OCI-LY7 (cell line): ENCODE measurements at regions not wholly inside any gene's neighbourhood (a gene's known extent, or its start where the extent isn't known, plus 50 kb on each side); places are given as distances from the start of the nearest gene placed in this dataset.

Experiments
- BruUV-seq: library from RNA; stranded (reverse); fragments of 400-500 nt; replicated peaks from 2 replicates; lab custom pipeline; 2021; lab: Mats Ljungman, UMichigan
- CTCF ChIA-PET: fragments of 300-600 bp; sonication (Branson Sonifier 250); formaldehyde crosslinking; loops from one replicate; lab custom pipeline; 2022; ENCODE audit warnings: antibody characterized with exemption; ENCODE audit not compliant: unreplicated experiment; lab: Charles Lee
- POLR2A ChIA-PET: fragments of 300-600 bp; sonication (Branson Sonifier 250); formaldehyde crosslinking; loops from one replicate; lab custom pipeline; 2022; ENCODE audit warnings: antibody characterized with exemption; lab: Charles Lee
- DNase-seq: peaks from one replicate; pipeline ENCODE4 v3.0.0-alpha.2; 2015; ENCODE audit warnings: low spot score
- H2AFZ ChIP-seq: fragments of 200-600 bp; sonication (generic), shearing (Covaris generic); 2 replicates; pipeline ENCODE4 v1.6.1; 2014; ENCODE audit warnings: mild to moderate bottlenecking, antibody characterized with exemption, low read length, moderate library complexity
- H3K27ac ChIP-seq: fragments of 200-600 bp; sonication (generic); 2 replicates; pipeline ENCODE4 v1.5.1; 2014; ENCODE audit warnings: mixed run types, low read depth, mild to moderate bottlenecking, moderate library complexity, low read length, inconsistent platforms; ENCODE audit not compliant: poor library complexity, severe bottlenecking
- H3K36me3 ChIP-seq: fragments of 200-600 bp; sonication (generic); 2 replicates; pipeline ENCODE4 v1.6.1; 2014; ENCODE audit warnings: mild to moderate bottlenecking, antibody characterized with exemption, low read length, moderate library complexity, mixed read lengths; ENCODE audit not compliant: insufficient read depth
- H3K4me1 ChIP-seq: fragments of 200-600 bp; sonication (generic); 2 replicates; pipeline ENCODE4 v1.5.1; 2014; ENCODE audit warnings: mild to moderate bottlenecking, low read length; ENCODE audit not compliant: insufficient read depth, poor library complexity, severe bottlenecking
- H3K4me2 ChIP-seq: fragments of 200-600 bp; sonication (generic); 2 replicates; pipeline ENCODE4 v1.6.1; 2014; ENCODE audit warnings: mild to moderate bottlenecking, low read length
- H3K4me3 ChIP-seq: fragments of 200-600 bp; sonication (generic); 2 replicates; pipeline ENCODE4 v1.5.1; 2014; ENCODE audit warnings: mild to moderate bottlenecking, low read depth, low read length; ENCODE audit not compliant: poor library complexity, severe bottlenecking
- H3K79me2 ChIP-seq: fragments of 200-600 bp; sonication (generic); 2 replicates; pipeline ENCODE4 v1.6.1; 2016; ENCODE audit warnings: low read depth, mild to moderate bottlenecking, low read length, moderate library complexity, mixed read lengths; ENCODE audit not compliant: insufficient read depth
- H3K9me2 ChIP-seq: fragments of 200-600 bp; sonication (generic); 2 replicates; pipeline ENCODE4 v1.6.1; 2016; ENCODE audit warnings: mild to moderate bottlenecking, low read length, mixed read lengths; ENCODE audit not compliant: insufficient read depth
- H3K9me3 ChIP-seq: fragments of 200-600 bp; sonication (generic); 2 replicates; pipeline ENCODE4 v1.6.1; 2014; ENCODE audit warnings: mild to moderate bottlenecking, mixed run types, low read length, mixed read lengths
- H4K20me1 ChIP-seq: fragments of 200-600 bp; sonication (generic); 2 replicates; pipeline ENCODE4 v1.6.1; 2014; ENCODE audit warnings: mild to moderate bottlenecking, antibody characterized with exemption, low read length, moderate library complexity, mixed read lengths; ENCODE audit not compliant: insufficient read depth
- EZH2phosphoT487 ChIP-seq: fragments of 200-600 bp; sonication (generic); IDR thresholded peaks from 2 replicates; pipeline ENCODE4 v1.6.1; 2018; ENCODE audit warnings: low read depth, borderline replicate concordance, mild to moderate bottlenecking, mixed run types, antibody characterized with exemption, low read length, moderate library complexity, mixed read lengths
- intact Hi-C: fragments of 100-400 bp; cut with micrococcal nuclease; formaldehyde crosslinking; loops from one replicate; pipeline ENCODE4 v1.10.0; 2022; ENCODE audit not compliant: unreplicated experiment
- TF ChIP-seq, protein P1 (sequence below): fragments of 200-600 bp; sonication (generic); conservative IDR thresholded peaks from 2 replicates; pipeline ENCODE4 v1.5.1; 2014; ENCODE audit warnings: mild to moderate bottlenecking, antibody characterized with exemption, low read length, moderate library complexity, mixed read lengths

DNA sequence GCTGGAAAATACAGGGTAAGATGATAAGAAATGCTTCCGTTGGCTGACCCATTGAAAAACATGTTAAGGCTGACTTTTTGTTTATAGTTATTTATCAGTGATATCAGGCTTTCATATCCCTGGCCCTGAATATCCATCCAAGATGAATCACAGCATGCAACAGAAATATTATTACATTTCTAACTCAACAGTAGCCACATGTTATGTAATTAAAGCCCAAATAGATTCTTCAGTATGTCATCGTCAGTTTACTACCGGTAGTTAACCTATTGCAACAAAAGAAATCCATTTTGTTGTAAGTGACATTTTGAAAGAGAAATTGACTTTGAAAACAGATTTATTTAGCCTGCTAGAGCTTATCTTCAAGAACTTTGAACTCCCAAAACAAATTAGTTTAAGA lies 354.1 kb upstream of the CELF2 start:
- no peaks in the 10 kb centered on the region for H3K79me2 ChIP-seq
- ChIA-PET POLR2A (no interaction called here), CTCF (no interaction called here)
- H4K20me1 ChIP-seq = no peaks in the 10 kb centered on the region
- intact Hi-C loops = no loop called here
- H3K4me3 ChIP-seq = no peak overlapping the region
- no peaks in the 10 kb centered on the region for H3K9me3 ChIP-seq
- H3K9me2 ChIP-seq = no peaks in the 10 kb centered on the region
- H3K4me1 ChIP-seq = no peaks in the 10 kb centered on the region
- DNase-seq = no peak
- no TSS peak for BruUV-seq
- TF ChIP-seq EZH2phosphoT487 = no peak
- TF ChIP-seq, protein P1, sequence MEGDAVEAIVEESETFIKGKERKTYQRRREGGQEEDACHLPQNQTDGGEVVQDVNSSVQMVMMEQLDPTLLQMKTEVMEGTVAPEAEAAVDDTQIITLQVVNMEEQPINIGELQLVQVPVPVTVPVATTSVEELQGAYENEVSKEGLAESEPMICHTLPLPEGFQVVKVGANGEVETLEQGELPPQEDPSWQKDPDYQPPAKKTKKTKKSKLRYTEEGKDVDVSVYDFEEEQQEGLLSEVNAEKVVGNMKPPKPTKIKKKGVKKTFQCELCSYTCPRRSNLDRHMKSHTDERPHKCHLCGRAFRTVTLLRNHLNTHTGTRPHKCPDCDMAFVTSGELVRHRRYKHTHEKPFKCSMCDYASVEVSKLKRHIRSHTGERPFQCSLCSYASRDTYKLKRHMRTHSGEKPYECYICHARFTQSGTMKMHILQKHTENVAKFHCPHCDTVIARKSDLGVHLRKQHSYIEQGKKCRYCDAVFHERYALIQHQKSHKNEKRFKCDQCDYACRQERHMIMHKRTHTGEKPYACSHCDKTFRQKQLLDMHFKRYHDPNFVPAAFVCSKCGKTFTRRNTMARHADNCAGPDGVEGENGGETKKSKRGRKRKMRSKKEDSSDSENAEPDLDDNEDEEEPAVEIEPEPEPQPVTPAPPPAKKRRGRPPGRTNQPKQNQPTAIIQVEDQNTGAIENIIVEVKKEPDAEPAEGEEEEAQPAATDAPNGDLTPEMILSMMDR = no peak
- H3K27ac ChIP-seq = no peak overlapping the region
- H2AFZ ChIP-seq = no peak overlapping the region
- no peaks in the 10 kb centered on the region for H3K36me3 ChIP-seq
- H3K4me2 ChIP-seq = no peak overlapping the region

DNA sequence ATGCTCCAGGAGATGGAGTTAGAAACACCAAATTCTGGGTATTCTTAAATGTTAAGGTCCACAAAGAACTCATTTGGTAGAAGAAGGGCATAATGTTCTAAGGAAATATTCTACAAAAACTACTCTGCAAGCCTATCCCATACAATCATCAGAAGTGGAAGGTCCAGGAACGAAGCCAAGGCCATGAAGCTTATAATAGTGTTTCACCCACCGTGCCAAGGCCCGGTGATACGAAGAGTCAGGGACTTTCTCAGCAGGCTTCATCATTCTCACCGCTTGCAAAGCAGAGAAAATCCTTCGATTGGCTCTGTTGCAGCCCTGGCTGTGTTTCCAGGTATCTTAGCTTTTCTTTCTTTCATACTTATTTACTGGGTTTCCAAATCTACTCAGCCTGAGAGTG lies 351.9 kb upstream of the CELF2 start:
- Histone ChIP-seq H3K36me3 (no peaks in the 10 kb centered on the region), H2AFZ (no peak overlapping the region), H3K9me2 (no peaks in the 10 kb centered on the region), H3K4me2 (no peak overlapping the region), H3K9me3 (no peaks in the 10 kb centered on the region), H3K79me2 (no peaks in the 10 kb centered on the region), H3K4me1 (no peaks in the 10 kb centered on the region), H3K4me3 (no peak overlapping the region), H4K20me1 (no peaks in the 10 kb centered on the region), H3K27ac (no peak overlapping the region)
- ChIA-PET POLR2A (interaction anchor here (0.5 to 1.2 kb wide), 2 partner anchors 8 to 315 kb away, joined by 3 to 4 read pairs; no protein-coding TSS in a partner anchor), CTCF (no interaction called here)
- DNase-seq = no peak
- BruUV-seq = no TSS peak
- TF ChIP-seq, protein P1 = no peak
- no peak for TF ChIP-seq EZH2phosphoT487
- intact Hi-C loops = no loop called here

DNA sequence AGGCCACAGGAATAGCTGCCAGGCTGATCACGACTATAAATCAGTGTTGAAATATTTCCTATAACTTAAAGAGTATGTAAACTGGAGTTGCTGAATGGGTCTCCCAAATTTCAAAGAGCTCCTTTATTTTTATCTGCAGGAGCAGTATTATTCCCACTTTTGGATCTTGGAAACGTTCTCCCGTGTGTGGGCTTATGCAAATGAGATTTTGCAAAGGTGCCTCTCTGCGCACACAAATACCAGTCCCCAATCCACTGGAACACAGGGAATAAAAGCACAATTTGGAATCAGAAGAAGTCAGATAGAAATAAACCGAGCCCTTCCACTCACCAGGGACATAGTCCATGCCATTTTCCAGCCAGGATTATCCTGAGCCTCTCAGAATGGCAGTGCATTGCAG lies 350.2 kb upstream of the CELF2 start:
- Histone ChIP-seq H3K79me2 (no peaks in the 10 kb centered on the region), H3K9me2 (no peaks in the 10 kb centered on the region), H2AFZ (no peak overlapping the region), H4K20me1 (no peaks in the 10 kb centered on the region), H3K9me3 (no peaks in the 10 kb centered on the region), H3K27ac (no peak overlapping the region), H3K4me3 (no peak overlapping the region), H3K4me1 (no peaks in the 10 kb centered on the region), H3K36me3 (no peaks in the 10 kb centered on the region), H3K4me2 (no peak overlapping the region)
- TF ChIP-seq EZH2phosphoT487 = no peak
- TF ChIP-seq, protein P1 = no peak
- intact Hi-C loops = no loop called here
- ChIA-PET POLR2A (interaction anchor here (0.5 to 1.1 kb wide), 3 partner anchors 14 to 204 kb away, joined by 3 to 5 read pairs (median 3); no protein-coding TSS in a partner anchor), CTCF (no interaction called here)
- no peak for DNase-seq
- BruUV-seq = no TSS peak
